IPS DF 19.7 (cell line): ENCODE measurements at regions not wholly inside any gene's neighbourhood (a gene's known extent, or its start where the extent isn't known, plus 50 kb on each side); places are given as distances from the start of the nearest gene placed in this dataset.

ENCODE experiments used
- DNase-seq: peaks from one replicate; pipeline ENCODE4 v3.0.0-alpha.2; 2013; ENCODE audit warnings: low read depth, low spot score

- no peak for DNase-seq
Measured at GRCh38 chr1:56191369-56191768, 388.0 kb downstream of the PLPP3 start.

- DNase-seq: no peak
Measured at GRCh38 chr1:56190806-56191365, 388.5 kb downstream of the PLPP3 start.

- no peak for DNase-seq
Measured at GRCh38 chr1:56189946-56190805, 389.2 kb downstream of the PLPP3 start.

GRCh38 chr1:56189454-56189853 is 389.9 kb downstream of the PLPP3 start:
- no peak for DNase-seq

GRCh38 chr1:56188855-56189254 is 390.5 kb downstream of the PLPP3 start:
- DNase-seq: no peak

- no peak for DNase-seq
Measured at GRCh38 chr1:56188221-56188620, 391.1 kb downstream of the PLPP3 start.

- no peak for DNase-seq
Measured at GRCh38 chr1:56187405-56187804, 392.0 kb downstream of the PLPP3 start.

GRCh38 chr1:56185493-56185892 is 393.9 kb downstream of the PLPP3 start:
- DNase-seq: no peak

- no peak for DNase-seq
Measured at GRCh38 chr1:56183151-56183550, 396.2 kb downstream of the PLPP3 start.

GRCh38 chr1:56180520-56181190 is 398.7 kb downstream of the PLPP3 start:
- no peak for DNase-seq

- no peak for DNase-seq
Measured at GRCh38 chr1:56179543-56179942, 399.8 kb downstream of the PLPP3 start.

- no peak for DNase-seq
Measured at GRCh38 chr1:56175211-56175610, 404.2 kb downstream of the PLPP3 start.

- no peak for DNase-seq
Measured at GRCh38 chr1:56174176-56174885, 405.0 kb downstream of the PLPP3 start.

- no peak for DNase-seq
Measured at GRCh38 chr1:56173736-56174135, 405.6 kb downstream of the PLPP3 start.

- DNase-seq: no peak
Measured at GRCh38 chr1:56171670-56172069, 407.7 kb downstream of the PLPP3 start.

- no peak for DNase-seq
Measured at GRCh38 chr1:56170784-56171320, 408.5 kb downstream of the PLPP3 start.

- no peak for DNase-seq
Measured at GRCh38 chr1:56169856-56170255, 409.5 kb downstream of the PLPP3 start.

- DNase-seq: no peak
Measured at GRCh38 chr1:56168176-56168575, 411.2 kb downstream of the PLPP3 start.

- no peak for DNase-seq
Measured at GRCh38 chr1:56167596-56167995, 411.8 kb downstream of the PLPP3 start.

- DNase-seq: no peak
Measured at GRCh38 chr1:56160773-56161315, 418.5 kb downstream of the PLPP3 start.
